ENCODE measurements at regions not wholly inside any gene's neighbourhood (a gene's known extent, or its start where the extent isn't known, plus 50 kb on each side); places are given as distances from the start of the nearest gene placed in this dataset.
A peak's percentile ranks its signal among the peaks of the same experiment; 100 is the strongest.

DNA sequence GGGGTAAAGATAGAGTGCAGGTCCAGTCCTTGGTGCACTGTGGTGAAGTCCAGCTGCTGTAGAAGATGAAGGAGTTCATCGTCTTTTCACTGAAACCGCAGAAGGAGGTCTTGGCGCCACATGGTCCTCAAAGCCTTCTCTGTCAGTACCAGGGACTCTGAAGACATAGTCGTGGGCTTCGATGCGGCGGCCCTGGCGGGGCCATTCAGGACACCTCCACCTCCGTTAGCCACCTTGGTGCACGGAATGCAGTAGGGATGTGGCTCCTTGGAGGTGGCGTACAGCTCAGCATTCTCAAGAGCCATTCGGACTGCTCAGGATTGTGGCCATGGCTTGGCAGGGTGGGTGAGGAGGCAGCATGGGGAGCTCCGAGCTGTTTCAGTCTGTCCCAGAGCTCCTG, 418.8 kb downstream of the SUCLG1 start:
- Histone ChIP-seq H3K36me3 (no peaks in the 10 kb centered on the region), H3K9me3 (no peaks in the 10 kb centered on the region), H3K4me3 (no peak overlapping the region), H3K27me3 (no peaks in the 10 kb centered on the region), H3K27ac (no peak overlapping the region), H3K4me1 (no peaks in the 10 kb centered on the region)
- intact Hi-C loops (cut with DNase I): no loop called here
- no peak for DNase-seq
- no peak for ATAC-seq
- no peak for TF ChIP-seq CTCF (IDR thresholded peaks at IDR 0.05)

GRCh38 chr2:84038866-84039265, 420.2 kb downstream of the SUCLG1 start:
- Histone ChIP-seq H3K4me1 (no peaks in the 10 kb centered on the region), H3K9me3 (no peaks in the 10 kb centered on the region), H3K27me3 (no peaks in the 10 kb centered on the region), H3K27ac (no peak overlapping the region), H3K4me3 (no peak overlapping the region), H3K36me3 (no peaks in the 10 kb centered on the region)
- ATAC-seq (no peak), DNase-seq (peak in 2 of 4 donors; percentile 73 to 74)
- TF ChIP-seq CTCF (IDR thresholded peaks at IDR 0.05): no peak
- intact Hi-C loops (cut with DNase I): no loop called here

- intact Hi-C loops (cut with DNase I): no loop called here
- Histone ChIP-seq H3K4me1 (no peaks in the 10 kb centered on the region), H3K27ac (no peak overlapping the region), H3K36me3 (no peaks in the 10 kb centered on the region), H3K9me3 (no peaks in the 10 kb centered on the region), H3K4me3 (no peak overlapping the region), H3K27me3 (no peaks in the 10 kb centered on the region)
- DNase-seq: no peak
- TF ChIP-seq CTCF (IDR thresholded peaks at IDR 0.05): no peak
- ATAC-seq: no peak
Measured at GRCh38 chr2:84033347-84033974, 425.6 kb downstream of the SUCLG1 start.

GRCh38 chr2:84031312-84032050, 427.6 kb downstream of the SUCLG1 start:
- Histone ChIP-seq H3K36me3 (no peaks in the 10 kb centered on the region), H3K9me3 (no peaks in the 10 kb centered on the region), H3K27me3 (no peaks in the 10 kb centered on the region), H3K4me3 (no peak overlapping the region), H3K27ac (no peak overlapping the region), H3K4me1 (no peaks in the 10 kb centered on the region)
- no peak for TF ChIP-seq CTCF (IDR thresholded peaks at IDR 0.05)
- ATAC-seq (no peak), DNase-seq (no peak)
- intact Hi-C loops (cut with DNase I): no loop called here

GRCh38 chr2:84029903-84030575, 429.0 kb downstream of the SUCLG1 start:
- Histone ChIP-seq H3K36me3 (no peaks in the 10 kb centered on the region), H3K27ac (no peak overlapping the region), H3K4me1 (no peaks in the 10 kb centered on the region), H3K4me3 (no peak overlapping the region), H3K27me3 (no peaks in the 10 kb centered on the region), H3K9me3 (no peaks in the 10 kb centered on the region)
- ATAC-seq: no peak
- TF ChIP-seq CTCF (IDR thresholded peaks at IDR 0.05): no peak
- intact Hi-C loops (cut with DNase I): no loop called here
- DNase-seq: no peak

Data from left lung (tissue), 4 donors.